HG03442 (cell line): ENCODE measurements at regions not wholly inside any gene's neighbourhood (a gene's known extent, or its start where the extent isn't known, plus 50 kb on each side); places are given as distances from the start of the nearest gene placed in this dataset.
"Not testable (repeated sequence)": the region's sequence is repeated elsewhere in the genome, so short reads cannot be mapped to it uniquely, and the experiment has no call there.

Experiments
- ATAC-seq: cut with Tn5 transposase; IDR thresholded peaks from one replicate; pipeline ENCODE4 v1.9.1; 2021; ENCODE audit warnings: mild to moderate bottlenecking, moderate library complexity; ENCODE audit not compliant: unreplicated experiment

- no peak for ATAC-seq
Measured at GRCh38 chr1:173341971-173342370, 134.8 kb upstream of the TNFSF4 start.

- ATAC-seq, result no peak
Measured at GRCh38 chr1:173342736-173343135, 134.4 kb upstream of the PRDX6 start.

GRCh38 chr1:173344034-173344743, 132.9 kb upstream of the PRDX6 start:
- ATAC-seq, result no peak

- no peak for ATAC-seq
Measured at GRCh38 chr1:173347282-173347818, 129.8 kb upstream of the PRDX6 start.

- ATAC-seq, result not testable (repeated sequence)
Measured at GRCh38 chr1:173352635-173353034, 124.5 kb upstream of the PRDX6 start.

- ATAC-seq, result no peak
Measured at GRCh38 chr1:173353350-173353749, 123.8 kb upstream of the PRDX6 start.

- ATAC-seq, result no peak
Measured at GRCh38 chr1:173354937-173355280, 122.2 kb upstream of the PRDX6 start.

GRCh38 chr1:173355281-173356031, 121.7 kb upstream of the PRDX6 start:
- peak; percentile 67 for ATAC-seq

- peak; percentile 39 for ATAC-seq
Measured at GRCh38 chr1:173356191-173356762, 120.9 kb upstream of the PRDX6 start.

- ATAC-seq, result no peak
Measured at GRCh38 chr1:173360487-173361063, 116.6 kb upstream of the PRDX6 start.

GRCh38 chr1:173362543-173362942, 114.6 kb upstream of the PRDX6 start:
- no peak for ATAC-seq

- ATAC-seq, result no peak
Measured at GRCh38 chr1:173364827-173365226, 112.3 kb upstream of the PRDX6 start.

GRCh38 chr1:173365341-173365740, 111.8 kb upstream of the PRDX6 start:
- no peak for ATAC-seq

GRCh38 chr1:173367136-173367535, 110.0 kb upstream of the PRDX6 start:
- no peak for ATAC-seq

- ATAC-seq, result not testable (repeated sequence)
Measured at GRCh38 chr1:173370586-173370985, 106.5 kb upstream of the PRDX6 start.

- not testable (repeated sequence) for ATAC-seq
Measured at GRCh38 chr1:173376065-173376464, 101.1 kb upstream of the PRDX6 start.

- ATAC-seq, result no peak
Measured at GRCh38 chr1:173377266-173377665, 99.9 kb upstream of the PRDX6 start.

GRCh38 chr1:173383351-173383750, 93.8 kb upstream of the PRDX6 start:
- no peak for ATAC-seq

GRCh38 chr1:173388352-173388751, 88.8 kb upstream of the PRDX6 start:
- ATAC-seq, result no peak

- no peak for ATAC-seq
Measured at GRCh38 chr1:173392895-173393658, 84.1 kb upstream of the PRDX6 start.

- ATAC-seq, result no peak
Measured at GRCh38 chr1:173393659-173394000, 83.5 kb upstream of the PRDX6 start.
